VCaP (cell line): ENCODE measurements at regions not wholly inside any gene's neighbourhood (a gene's known extent, or its start where the extent isn't known, plus 50 kb on each side); places are given as distances from the start of the nearest gene placed in this dataset.

Source experiments
- H3K27ac ChIP-seq: fragments of 450-650 bp; 2 replicates; pipeline ENCODE4 v1.5.1; 2017
- CTCF ChIP-seq: fragments of 450-650 bp; conservative IDR thresholded peaks from 2 replicates; pipeline ENCODE4 v1.5.1; 2017; ENCODE audit warnings: mild to moderate bottlenecking, moderate library complexity

GRCh38 chrX:142256935-142257334, 51.8 kb upstream of the MAGEC2 start:
- no peak for TF ChIP-seq CTCF
- no peak overlapping the region for H3K27ac ChIP-seq
